Ammon's horn (tissue), 1 donor: ENCODE measurements at regions not wholly inside any gene's neighbourhood (a gene's known extent, or its start where the extent isn't known, plus 50 kb on each side); places are given as distances from the start of the nearest gene placed in this dataset.
A peak's percentile ranks its signal among the peaks of the same experiment; 100 is the strongest.
"Not testable (repeated sequence)": the region's sequence is repeated elsewhere in the genome, so short reads cannot be mapped to it uniquely, and the experiment has no call there.

ENCODE experiments used
- DNase-seq: peaks from one replicate; pipeline ENCODE4 v3.0.0-alpha.2; 2016; ENCODE audit warnings: low spot score

GRCh38 chr10:4151466-4151865 lies 366.5 kb upstream of the KLF6 start:
- DNase-seq, result no peak

- no peak for DNase-seq
Observed at GRCh38 chr10:4150676-4151075, 365.7 kb upstream of the KLF6 start.

DNA sequence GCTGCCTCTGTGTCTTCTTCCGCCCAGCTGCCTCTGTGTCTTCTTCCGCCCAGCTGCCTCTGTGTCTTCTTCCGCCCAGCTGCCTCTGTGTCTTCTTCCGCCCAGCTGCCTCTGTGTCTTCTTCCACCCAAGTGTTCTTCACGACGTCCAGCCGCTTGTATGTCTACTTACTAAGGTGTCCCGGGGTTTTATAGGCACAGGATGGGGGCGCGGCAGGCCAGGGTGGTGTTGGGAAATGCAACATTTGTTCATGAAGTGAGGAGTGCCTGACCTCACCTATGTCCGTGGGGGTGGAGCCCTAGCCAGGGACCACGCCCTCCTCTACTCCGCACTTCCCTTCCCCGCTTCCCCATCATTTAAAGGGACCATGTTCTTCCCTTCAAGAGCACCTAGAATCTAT lies 364.5 kb upstream of the KLF6 start:
- DNase-seq, result not testable (repeated sequence)

DNA sequence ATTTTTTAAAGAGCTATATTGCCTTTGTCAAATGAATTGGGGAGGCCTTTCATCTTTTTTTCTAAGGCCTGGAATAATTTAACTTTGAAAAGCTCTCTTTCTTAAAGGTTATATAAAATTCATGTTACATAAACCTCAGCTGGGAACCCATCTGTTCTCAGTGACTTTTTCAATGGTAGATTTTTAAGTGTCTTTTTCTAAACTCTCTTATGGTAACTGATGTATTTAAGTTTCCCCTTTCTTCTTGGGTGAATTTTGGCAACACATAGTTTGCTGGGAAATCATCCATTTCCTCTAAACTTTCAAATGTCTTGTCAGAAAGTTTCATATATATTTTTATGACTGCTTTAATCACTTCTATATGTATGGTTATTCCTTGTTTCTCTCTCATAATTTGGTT lies 362.2 kb upstream of the KLF6 start:
- no peak for DNase-seq

- DNase-seq, result no peak
Observed at GRCh38 chr10:4144817-4145216, 359.8 kb upstream of the KLF6 start.

GRCh38 chr10:4141471-4141870 lies 356.5 kb upstream of the KLF6 start:
- no peak for DNase-seq

DNA sequence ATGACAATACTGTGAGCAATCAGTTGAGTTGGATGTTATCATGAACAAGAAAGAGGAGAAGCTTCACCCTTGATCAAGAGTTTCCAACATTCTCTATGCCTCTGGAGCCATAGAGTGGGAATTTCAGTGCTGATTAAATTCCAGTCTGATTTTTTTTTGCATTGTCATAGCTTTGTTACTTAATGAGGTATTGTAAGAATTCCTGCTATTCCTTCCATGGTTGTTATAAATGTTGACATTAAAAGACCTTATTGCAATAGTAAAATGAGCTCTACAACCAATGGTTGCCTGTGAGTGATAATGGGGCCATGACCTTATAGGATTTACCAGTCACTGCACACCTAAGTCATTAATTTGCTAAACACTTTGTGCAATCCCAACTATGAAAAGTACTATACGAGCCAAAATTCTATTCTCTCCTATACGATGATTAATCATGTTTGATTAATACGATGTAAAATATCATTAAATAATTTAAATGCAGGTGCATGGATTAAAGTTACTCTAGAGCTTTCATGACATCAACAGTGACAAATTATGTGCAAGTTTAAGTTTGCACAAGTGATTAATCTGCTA lies 353.2 kb upstream of the KLF6 start:
- no peak for DNase-seq

GRCh38 chr10:4137299-4137698 lies 352.3 kb upstream of the KLF6 start:
- no peak for DNase-seq

DNA sequence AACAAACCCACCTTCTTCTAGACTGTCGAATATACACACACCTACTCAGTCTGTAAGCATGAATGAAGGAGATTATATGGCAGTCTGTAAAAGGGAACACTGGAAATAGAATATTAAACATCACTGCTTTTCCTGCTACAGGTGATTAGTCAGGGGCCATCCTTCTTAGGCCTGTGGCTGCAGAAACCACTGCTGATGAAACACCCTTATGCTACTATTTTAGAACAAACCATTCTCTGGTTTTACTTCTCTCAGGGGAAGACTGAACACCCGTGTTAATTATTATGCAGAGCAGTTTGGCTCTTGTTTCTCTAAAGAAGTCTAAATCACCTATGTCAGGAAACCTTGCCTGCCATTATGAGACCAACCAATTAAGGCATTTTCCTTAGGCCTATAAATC lies 351.1 kb upstream of the KLF6 start:
- DNase-seq, result no peak

GRCh38 chr10:4132216-4132556 lies 347.2 kb upstream of the KLF6 start:
- no peak for DNase-seq

DNA sequence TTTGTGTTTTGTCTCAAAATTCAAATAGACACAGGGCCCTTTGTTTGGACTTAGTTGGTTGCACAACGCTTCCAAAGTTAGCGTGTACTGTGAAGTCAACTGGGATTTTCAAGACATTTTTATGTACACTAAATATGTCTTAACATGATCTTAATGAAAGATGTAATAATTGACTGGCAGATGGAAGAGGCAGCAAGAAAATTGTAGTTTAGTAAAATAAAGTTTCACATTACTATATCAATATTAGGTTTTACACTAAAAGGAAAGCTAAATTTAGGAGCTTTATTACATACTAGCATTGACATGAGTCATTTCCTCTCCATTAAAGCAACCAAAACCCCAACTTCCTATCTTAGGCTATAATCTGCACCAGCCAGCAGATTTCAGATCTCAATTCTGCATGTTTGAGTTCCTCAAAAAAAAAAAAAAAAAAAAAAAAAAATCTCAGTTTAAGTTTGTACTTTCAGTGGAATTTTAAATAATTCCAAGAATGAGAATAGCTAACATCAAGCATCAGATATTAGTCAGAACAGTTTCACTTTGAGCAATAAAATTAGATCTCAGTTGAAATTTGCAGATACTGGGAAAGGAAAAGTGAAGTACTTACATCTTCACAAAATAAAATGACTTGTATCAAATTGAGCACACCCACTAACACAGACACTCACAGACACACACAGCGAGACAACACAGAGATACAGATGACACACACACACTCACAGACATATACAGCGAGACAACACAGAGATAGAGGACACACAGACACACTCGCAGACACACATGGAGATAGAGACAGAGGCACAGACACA lies 346.6 kb upstream of the KLF6 start:
- DNase-seq, result peak; percentile 31

GRCh38 chr10:4130685-4131084 lies 345.7 kb upstream of the KLF6 start:
- peak; percentile 40 for DNase-seq

GRCh38 chr10:4129866-4130477 lies 345.0 kb upstream of the KLF6 start:
- DNase-seq, result no peak

DNA sequence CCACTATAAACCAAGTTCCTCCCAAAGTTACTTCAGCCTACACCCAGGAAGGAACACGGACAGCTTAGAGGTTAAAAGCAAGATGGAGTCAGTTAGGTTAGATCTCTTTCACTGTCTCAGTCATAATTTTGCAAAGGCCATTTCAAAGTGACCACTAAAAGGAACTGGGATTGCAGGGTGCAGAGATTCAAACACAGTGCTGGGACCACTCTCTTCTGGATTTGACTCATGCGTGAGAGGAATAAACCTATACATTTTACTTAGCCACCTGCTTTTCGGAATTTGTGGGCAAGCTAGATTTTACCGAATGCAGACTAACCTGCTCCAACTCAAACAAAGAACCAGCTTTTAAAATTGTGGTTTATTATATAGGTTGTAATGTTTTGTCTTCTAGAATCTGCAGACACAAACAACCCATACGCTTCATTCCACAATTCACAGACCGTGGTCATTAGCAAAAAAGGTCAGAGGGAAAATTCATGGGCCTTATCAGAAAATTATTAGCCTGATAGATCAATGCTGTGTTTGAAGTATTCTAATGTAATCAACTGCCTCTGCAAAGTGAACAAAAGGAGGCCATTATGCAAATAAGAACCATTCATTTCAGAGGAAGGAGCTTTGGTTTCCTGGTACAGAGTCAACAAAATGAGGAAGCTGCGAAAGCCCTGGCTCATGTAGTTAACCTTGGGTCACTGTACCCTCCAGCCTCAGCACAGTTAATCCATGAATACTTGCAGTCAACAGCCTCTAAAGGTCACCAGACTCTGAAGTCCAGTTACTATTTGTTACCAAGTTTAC lies 342.7 kb upstream of the KLF6 start:
- DNase-seq, result peak; percentile 18

DNA sequence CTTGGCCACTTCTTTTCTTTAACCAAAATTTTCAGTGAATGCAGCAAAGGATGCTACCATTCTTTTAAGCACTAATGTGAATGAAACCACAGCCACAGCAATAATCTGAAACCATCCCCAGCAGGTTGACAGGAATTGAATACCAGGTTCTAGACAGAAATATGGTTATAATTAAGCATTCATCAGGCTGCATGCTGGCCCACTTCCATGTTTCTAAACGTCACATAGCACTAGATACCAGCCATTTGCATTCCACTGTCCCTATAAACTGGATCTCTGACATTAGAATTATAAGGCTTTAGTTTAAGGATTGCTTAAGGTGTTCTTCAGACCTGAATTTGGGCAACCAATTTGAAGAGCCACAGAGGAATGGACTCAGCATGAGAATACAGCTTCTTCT lies 340.8 kb upstream of the KLF6 start:
- no peak for DNase-seq

DNA sequence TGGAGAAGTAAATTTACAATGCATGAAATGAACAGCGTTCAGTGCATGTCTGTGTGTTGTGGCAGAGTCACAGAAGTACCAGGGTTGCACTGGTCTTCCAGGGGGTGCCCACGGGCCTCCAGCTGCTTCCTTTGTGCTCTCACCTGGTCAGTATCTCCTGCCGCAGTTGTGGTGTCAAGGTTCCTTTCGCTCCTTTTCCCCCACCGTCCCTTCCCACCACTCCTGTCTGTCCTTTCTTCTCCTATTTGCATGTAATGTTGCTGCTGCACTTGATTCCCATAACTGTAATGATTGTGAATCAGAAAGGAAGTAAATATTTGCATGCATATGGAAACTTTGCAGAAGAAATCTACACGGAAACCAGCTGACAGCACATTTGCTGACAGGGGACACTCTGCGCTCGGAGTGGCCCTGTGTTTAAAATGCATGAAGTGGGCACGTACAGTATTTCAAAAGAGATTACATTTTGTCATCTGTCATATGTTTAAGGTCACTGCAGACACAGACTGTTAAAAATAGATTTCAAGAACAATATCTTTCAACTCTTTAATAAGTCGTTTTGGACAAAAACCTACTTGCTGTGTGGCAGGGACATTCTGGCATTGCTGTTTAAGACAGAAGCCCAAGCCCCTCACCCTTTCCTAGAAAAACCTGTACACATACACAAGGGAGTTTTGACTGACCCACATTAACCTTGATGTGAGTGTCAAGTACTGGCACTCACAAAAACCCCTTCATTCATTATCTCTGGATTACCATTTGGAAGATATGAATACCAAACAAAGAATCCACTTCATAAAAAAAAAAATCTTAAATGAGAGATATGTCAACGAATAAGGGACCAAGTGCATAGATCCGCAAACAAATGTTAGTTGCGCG lies 336.7 kb upstream of the KLF6 start:
- DNase-seq, result no peak

- no peak for DNase-seq
Observed at GRCh38 chr10:4120096-4120853, 335.3 kb upstream of the KLF6 start.

- no peak for DNase-seq
Observed at GRCh38 chr10:4119107-4119506, 334.1 kb upstream of the KLF6 start.

DNA sequence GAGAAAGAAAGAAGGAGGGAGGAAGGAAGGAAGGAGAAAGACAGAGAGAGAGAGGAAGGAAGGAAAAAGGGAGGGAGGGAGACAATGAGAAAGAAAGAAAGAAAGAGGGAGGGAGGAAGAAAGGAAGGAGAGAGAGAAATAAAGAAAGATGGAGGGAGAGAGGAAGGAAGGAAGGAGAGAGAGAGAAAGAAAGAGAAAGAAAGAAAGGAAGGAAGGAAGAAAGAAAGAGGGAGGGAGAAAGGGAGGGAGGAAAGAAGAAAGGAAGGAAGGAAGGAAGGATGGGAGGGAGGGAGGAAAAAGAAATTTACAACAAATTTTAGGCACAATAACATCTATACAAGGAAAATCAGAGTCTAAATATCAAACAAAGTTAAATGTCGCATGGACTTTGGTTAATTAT lies 332.6 kb upstream of the KLF6 start:
- no peak for DNase-seq

GRCh38 chr10:4111643-4112042 lies 326.6 kb upstream of the KLF6 start:
- DNase-seq, result no peak

DNA sequence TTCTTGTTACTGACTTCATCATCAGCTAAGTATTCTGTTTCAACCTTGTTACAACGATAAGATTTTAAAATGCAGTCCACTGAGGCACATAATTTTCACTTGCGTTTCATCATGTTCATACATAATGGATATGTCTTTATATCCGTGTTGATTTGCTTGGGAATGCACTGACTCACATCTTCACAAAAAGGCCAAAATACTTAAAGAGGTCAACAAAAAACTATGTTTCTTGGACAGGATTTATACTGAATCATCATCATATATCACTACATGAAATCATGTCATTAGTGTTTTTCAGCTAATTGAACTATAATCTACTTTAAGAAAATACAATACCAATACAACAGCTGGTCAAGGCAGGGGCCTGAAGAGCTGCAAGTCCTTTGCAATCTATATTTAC lies 324.5 kb upstream of the KLF6 start:
- no peak for DNase-seq
